CD4-positive, alpha-beta T cell treated with Interferon alpha-2 for 1 hour (primary cell): ENCODE measurements at regions not wholly inside any gene's neighbourhood (a gene's known extent, or its start where the extent isn't known, plus 50 kb on each side); places are given as distances from the start of the nearest gene placed in this dataset.

ENCODE experiments used
- DNase-seq, 2 donors: peaks; one replicate each; pipeline ENCODE4 v3.0.0-alpha.2; 2020 to 2022

DNA sequence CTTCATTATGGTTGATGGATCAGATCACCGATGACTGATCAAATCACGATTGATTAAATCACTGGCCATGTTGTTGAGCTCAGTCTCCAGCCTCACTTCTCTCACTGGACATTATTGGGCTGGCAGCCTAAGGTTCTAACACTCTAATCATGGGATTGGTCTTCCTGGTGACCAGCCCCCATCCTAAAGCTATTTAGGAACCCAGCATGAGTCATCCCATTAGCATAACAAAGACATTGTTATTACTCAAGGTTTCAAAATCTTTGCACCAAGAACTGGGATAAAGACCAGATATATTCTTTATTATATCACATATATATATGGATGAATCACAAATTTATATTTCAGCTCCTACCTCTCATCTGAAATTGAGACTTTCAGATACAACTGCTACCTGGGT is 272.1 kb upstream of the IL12B start:
- DNase-seq: no peak

DNA sequence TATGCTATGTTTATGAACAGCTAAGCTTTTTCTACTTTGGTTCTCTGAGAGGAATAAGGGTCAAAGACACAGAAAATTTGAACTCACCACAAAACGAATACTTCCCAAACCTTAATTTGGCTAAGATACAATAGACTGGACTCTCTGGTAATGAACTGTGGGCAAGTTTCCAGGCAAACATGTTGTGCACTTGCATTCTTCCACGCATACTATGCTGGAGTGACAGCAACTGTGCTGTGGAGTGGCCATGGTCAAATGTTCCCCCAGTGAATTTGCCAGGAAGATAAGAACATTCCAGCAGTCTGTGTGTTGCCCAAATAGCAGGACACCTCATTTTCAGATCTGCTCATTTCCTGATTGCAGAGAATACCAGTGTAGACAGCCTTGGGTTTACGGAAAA is 275.3 kb upstream of the IL12B start:
- DNase-seq: no peak

DNA sequence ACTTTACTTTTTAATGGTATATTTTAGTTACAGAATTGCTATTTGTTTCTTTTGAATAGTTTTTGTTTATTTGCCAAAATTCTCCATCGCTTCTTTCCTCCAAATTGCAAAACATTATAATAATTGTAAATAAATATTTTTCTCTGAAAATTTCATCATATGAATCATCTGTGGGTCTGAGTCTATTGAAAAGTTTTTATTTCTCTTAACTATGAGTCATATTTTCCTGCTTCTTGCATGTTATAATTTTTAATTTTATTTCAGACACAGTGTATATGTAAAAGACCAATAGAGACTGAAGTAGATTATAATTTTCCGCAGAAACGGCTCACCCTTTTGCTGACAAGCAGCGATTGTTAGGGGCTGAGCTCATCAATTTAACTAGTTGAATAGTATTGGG is 279.1 kb upstream of the IL12B start:
- DNase-seq: no peak

DNA sequence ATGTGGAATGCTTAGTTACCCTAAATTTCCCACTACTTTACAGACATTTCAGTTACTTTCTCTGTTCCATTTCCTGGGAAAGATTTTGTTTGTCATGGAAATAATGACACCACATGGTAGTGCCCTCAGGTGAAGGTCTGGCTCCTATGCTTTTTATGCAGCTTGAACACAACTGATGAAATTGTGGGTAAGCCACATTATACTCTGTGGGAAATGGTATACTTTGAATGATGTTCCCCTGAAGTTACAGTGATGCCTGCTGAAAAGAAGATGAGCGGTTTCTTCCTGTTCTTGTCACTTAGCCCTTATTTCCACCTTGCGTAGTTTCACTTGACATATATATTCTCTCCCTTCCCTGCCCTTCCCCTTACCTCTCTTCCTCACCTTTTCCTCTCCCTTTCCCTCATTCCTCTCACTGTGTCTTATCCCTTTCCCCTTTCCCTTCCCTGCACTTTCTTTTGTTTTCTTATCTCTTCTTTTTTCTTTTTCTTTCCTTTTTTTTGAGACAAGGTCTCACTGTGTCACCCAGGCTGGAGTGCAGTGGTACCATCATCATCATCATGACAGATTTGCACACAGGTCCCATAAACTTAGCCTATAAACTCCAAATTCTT is 280.8 kb upstream of the IL12B start:
- DNase-seq: no peak

DNA sequence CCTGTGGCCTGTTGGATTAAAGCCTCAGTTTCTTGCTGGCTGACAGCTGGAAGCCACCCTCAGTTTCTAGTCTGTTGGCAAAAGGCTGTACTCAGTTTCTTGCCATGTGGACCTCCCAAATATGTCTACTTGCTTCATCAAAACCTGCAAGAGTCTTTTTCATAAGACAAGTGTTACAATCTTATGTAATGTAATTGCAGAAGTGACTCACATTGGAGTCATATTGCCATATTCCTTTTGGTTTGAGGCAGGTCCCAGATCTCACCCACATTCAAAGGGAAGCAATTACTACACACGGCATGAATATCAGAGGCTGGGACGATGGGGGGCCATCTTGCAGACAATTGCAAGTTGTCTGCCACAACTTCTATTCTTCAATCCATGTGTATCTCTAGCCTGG is 286.7 kb upstream of the IL12B start:
- no peak for DNase-seq

DNA sequence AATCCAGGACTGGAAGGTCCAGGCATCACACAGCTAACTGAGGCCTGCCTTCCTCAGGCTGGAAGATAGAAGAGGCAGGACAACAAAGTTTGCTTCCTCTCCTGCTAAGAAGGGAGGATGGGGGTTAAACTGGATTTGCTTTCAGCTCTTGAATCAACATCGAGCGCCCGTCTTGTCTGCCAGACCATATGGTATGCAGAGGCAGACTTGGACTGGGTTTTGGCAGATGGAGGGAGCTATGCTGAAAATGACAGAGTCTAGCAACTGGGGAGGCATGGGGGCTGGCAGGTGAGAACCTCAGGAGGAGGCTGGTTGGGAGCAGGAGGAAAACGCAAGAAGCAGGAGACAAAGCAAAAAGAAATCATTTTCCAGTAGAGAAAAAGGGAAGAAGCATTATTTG is 289.5 kb upstream of the IL12B start:
- no peak for DNase-seq

DNA sequence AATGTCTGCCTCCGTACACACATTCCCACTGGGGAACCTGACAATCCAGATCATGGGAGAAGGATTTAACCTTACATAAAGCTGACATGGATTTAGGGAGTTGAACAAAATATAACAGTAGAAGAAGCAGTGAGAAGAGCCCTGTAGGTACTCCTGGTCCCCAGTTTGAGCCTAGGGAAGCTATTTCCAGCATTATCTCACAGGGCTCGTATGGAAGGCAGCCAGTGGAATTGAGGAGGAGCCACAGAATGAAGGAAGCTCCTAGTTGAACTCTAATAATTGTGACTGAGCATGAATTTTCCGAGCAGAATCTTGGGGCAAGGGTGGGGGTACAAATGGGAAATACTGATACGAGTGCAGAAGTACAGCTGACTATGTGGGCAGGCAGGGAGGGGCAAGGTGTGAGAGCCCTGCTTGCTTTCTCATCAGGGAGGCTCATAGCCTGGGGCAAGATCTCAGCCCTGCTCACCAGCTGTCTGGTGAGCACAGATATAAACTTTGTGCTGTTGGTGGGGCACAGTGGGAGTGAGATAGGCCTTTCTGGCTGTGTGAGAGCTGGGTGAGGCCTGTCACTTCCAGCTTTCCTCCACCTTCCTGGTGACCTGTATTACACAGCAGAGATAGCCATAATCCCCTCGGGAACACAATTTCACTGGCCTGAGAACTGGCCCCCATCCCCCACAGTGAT is 290.7 kb upstream of the IL12B start:
- DNase-seq: no peak

DNA sequence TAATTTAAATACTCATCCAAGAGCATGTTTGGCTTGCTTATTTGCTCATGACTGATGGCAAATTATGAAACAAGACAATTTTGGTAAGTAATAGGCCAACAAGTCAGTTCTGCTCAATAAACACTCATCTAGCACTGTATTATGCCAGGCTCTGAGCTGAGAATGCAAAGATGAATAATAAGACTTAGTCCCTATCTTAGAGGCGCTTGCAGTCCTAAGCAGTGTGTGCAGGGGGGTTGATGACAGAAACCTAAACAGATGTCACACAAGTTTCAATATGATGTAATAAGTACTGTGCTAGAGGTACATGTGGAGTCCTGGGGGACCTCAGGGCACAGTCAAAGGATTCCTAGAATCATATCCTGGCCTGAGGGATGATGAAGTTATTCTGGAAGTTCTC is 287.6 kb upstream of the ADRA1B start:
- no peak for DNase-seq

DNA sequence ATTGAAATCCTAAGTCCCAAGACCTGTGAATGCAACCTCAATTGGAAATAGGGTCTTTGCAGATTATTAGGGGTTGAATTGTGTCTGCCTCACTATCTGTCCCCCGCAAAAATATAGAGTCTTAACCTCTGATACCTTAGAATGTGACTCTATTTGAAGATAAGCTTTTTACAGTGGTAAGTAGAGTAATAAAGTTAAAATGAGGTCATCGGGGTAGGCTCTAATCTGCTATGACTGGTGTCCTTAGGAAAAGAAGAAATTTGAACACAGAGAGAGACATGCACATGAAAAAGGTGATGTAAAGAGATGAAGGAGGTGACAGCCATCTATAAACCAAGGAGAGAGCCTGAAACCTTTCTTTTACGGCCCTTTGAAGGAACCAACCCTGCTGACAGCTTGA is 287.1 kb upstream of the ADRA1B start:
- DNase-seq: no peak

DNA sequence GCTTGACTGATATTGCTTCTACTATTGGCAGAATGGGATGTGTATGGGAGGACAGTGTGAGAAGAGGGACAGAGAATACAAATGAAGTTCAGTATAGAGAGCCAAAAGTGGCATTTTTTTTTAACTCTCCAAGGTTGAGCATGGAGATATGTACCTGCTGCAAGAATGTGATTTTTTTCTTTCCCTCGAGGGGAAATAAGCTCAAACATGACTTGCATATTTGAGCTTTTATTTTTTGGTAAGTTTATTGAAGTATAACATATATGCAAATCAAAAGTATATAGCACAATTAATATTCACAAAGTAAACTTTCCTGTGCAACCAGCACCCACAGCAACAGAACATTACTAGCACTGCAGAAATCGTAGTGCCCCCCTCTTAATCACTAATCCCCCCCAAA is 285.7 kb upstream of the ADRA1B start:
- DNase-seq: no peak

DNA sequence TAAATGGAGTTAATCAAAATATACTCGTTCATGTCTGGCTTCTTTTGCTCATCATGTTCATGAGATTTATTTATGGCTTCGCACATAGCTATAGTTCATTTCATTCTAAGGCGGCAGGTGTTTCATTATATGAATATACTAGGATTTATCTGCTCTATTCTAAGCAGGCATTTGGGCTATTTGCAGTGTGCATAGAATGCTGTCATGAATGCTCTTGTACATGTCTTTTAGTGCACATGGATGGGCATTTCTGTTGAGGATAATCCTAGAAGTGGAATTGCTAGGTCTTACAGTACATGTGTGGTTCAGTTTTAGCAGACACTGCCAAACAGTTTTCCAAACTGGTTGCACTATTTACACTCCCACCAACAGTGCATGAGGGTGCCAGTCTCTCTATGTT is 285.3 kb upstream of the ADRA1B start:
- no peak for DNase-seq

DNA sequence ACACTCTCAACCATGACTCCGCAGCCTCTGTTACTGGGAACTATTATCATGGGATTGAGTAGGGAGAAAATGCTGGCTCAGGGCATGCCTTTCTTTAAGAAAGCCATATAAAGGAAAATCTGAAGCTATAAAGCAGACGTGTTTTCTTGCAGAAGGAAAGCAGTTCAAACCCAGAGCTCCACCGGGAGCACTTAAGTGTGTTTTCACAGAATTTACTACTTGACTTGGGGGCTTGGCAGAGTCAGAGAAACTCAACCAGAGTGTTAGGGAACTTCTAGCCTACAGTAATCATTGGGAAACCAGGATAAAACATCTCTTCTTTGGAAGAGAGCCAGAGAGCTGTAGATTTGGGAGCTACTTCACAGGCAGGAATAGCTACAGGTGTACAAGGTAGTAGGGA is 283.4 kb upstream of the ADRA1B start:
- no peak for DNase-seq

DNA sequence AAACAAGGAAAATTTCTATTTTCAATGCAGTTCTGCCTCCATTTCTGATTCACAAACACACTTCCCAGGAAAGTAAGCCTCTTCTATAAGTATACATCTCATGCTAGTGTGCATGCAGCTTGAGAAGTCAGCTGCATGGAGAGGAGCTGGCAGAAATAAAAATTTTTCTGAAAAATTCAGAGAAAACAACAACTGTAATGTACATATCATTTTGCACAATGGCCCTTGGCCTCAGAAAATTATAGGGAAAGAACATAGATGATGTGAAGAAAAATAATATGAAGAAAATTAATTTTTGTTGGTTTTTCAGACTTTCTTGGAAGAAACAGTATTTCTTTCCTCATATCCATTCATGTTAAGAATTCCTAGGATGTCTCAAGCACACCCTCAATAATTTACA is 277.8 kb upstream of the ADRA1B start:
- no peak for DNase-seq

DNA sequence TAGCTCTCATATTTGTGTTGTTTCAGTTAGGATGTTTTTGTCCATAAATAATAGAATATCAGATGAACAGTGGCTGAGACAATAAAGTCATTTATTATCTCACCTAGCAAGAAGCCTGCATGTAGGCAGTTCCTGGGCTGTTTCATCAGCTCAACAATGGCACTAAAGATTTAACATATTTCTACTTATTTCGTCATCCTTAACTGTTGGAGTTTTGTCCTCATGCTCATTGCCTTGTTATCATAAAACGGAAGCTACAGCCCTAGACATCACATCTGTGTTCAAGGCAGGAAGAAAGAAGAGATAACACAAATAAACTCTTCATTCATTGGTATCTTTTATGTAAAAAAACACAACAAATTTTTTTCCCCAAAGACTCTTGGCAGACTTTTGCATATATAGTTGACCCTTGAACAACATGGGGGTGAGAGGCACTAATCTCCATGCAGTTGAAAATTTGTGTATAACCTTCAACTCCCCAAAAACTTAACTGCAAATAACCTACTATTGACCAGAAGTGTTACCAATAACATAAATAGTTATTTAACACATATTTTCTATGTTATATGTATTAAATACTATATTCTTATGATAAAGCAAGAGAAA is 277.2 kb upstream of the ADRA1B start:
- no peak for DNase-seq

DNA sequence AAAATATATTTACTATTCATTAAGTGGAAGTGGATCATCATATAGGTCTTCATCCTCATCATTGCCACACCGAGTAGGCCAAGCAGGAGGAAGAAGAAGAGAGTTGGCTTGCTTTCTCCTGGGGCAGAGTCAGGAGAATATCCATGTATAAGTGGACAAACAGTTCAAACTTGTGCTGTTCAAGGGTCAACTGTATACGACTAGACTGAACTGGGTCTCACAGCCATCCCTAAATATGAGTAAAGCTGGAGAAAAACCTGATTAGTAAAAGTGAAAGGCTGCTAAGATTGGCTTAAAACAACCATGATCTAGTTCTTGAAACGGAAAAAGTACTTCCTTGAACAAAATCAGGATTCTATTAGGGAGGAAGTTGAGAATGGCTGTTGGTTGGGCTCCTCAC is 276.7 kb upstream of the ADRA1B start:
- no peak for DNase-seq

DNA sequence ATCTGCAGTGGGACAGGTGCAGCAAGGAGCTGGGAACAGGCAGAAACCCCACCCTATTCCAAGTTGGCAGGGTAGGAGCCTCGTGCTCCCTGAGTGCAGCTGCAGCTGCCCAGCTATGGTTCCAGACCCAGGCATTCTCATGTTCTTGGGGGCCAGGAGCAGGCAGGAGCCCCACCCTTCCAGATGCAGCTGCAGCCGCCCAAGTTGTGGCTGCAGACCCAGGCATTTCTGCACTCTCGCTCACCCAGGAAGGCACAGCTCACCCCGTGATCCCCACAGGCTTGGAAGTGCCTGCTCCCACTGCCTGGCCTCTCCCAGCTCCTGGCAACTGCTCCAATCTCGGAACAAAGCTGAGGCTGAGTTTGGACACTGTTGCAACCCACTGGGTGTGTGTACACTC is 275.8 kb upstream of the ADRA1B start:
- no peak for DNase-seq

DNA sequence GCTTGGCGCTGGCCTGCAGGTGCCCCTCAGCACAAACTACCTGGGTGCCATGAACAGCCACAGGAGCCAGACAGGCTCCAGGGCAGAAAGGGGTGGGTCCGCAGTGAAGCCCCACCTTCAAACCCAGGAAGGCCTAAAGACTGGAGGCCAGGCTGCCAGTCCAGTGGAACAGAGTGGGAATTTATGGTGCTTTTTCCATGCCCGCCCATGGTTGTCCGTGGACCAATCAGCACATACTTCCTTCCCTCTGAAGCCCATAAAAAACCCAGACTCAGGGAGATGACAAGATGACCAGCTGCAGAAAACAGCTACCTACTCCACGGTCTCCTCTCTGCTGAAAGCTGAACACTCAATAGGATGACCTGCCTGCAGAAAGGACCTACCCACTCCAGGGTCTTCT is 275.4 kb upstream of the ADRA1B start:
- no peak for DNase-seq

DNA sequence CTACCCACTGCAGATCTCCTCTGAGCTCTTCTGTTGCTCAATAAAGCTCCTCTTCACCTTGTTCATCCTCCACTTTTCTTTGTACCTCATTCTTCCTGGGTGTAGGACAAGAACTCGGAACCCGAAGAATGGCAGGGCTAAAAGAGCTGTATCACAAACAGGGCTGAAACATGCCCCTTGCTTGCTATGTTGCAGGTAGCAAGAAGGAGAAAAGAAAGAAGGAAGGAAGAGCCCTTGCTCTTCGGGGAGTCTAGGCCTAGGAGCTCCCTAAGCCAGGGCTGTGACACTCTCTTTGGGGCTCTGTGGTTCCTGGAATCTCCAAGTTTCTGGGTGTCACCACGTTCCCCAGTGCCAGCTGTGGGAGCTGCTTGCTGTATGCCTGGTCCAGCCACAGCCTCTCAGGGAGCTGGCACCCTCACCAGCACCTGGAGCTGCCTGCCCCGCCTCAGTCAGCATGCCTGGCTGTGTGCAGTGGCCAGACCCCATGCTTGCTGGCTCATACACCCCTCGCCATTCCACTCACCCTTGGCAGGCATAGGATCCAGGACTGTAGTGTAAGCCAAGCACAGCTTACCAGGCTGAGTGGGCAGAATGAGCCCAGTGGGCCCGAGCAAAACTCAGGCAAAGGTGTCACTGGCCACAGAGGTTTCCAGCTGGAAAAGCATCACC is 274.8 kb upstream of the ADRA1B start:
- no peak for DNase-seq

DNA sequence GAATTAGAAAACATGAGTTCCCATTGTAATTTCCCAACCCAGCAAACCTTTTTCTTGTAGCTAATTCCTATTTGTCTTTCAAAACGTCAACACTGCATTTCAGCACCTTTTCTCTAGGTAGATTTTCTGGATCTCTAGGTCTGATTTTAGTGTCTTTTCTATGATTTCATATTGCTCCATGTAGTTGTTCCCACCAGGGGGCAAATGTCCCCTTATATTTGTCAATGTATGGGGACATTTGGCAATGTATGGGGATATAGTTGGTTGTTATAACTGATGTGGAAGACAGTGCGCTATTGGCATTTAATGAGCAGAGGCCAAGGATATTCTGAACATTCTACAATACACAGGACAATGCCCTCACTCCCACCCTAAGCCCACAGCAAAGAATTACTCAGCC is 273.9 kb upstream of the ADRA1B start:
- no peak for DNase-seq

DNA sequence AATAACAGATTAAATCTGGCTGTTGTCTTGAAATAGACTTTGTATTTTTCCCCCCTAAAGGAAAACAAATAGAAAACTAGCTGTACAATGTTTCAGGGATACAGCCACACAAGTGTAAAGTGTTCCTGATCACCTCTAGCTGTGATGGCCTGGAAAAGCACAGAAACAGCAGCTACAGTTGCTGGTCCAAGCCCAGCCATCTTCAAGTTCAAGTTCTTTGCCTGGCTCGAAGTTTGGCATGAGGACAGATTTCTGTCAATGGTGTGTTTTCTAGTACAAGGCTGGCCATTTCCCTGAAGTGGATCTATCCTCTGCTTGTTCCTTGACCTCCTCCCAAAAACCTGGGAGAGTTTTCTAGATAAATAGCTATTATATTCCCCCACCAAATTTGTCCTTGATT is 272.2 kb upstream of the ADRA1B start:
- DNase-seq: no peak

DNA sequence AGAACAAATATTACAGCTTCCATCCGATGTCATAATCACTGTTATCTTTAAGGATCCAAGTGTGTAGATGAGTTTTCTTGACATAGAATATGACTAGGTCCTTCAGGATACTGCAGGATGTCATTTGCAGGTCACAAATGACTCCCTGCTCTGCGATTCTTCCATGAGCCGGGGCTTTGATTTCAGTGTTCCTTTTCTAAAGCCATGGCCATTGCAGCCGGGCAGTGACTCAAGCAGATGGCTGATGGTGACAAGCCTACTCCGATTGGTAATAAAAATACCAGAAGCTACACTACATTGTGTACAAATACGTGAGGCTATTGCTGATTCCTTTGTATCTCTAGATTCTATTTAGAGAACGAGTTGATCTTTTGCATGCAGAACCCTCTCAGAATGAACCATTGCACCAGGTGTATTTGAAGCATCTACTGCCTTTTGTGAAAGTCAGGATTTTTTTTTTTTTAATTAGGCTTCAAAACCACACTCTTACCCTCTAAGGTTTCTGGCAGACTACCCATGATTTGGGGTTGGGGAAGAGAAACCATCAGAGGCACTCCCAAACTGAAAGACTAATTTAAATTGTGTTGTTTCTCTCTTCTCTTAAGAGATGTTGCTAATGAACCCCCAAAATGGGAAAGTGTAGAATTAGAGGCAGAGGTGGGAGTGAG is 271.0 kb upstream of the ADRA1B start:
- no peak for DNase-seq

DNA sequence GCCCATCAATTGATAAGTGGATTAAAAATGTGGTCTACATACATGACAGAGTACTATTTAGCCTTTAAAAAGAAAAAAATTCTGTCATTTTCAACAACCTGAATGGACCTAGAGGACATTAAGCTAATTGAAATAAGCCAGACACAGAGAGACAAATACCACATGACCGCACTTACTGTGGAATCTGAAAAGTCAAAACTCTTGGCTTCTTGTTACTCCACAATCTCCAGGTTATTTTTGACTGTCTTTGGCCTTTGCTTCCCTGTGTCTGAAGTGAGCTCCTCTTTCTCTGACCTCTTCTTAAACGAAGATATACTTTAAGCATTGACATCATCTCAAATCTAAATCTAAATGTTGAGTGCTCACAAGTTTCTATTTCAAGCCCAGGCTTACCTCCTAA is 265.5 kb upstream of the ADRA1B start:
- DNase-seq: no peak

DNA sequence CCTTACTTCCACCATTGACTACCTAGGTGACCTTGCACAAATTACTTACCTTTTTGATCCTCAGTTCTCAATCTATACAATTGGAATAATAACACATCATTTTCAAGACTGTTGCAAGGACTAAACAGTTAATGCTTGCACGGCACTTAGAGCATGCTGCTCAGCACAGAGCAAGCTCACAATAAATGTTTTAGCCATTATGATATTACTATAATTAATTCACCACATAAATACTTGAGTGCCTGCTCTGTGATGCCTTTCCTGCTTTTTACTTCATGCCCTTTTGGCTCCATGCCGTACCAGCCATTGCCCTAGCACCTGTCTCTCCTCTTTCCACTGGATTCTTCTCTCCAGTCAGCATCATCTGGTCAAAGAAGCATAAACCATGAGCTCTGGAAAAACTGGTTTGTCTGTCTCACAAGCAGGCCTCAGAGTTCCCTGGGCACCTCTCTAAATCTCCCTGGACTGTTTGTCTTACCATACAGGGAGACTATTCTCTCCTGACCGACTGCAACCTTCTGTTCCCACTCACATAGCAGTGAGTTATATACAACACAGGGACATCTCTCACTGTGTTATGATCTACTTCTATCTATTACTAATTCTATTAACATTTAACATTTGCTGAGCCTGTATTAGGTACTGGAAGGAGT is 260.4 kb upstream of the ADRA1B start:
- no peak for DNase-seq
